GM21423 (cell line): ENCODE measurements at regions not wholly inside any gene's neighbourhood (a gene's known extent, or its start where the extent isn't known, plus 50 kb on each side); places are given as distances from the start of the nearest gene placed in this dataset.

ENCODE experiments used
- ATAC-seq: cut with Tn5 transposase; IDR thresholded peaks from one replicate; pipeline ENCODE4 v1.9.1; 2021; ENCODE audit warnings: mild to moderate bottlenecking, moderate library complexity; ENCODE audit not compliant: unreplicated experiment

DNA sequence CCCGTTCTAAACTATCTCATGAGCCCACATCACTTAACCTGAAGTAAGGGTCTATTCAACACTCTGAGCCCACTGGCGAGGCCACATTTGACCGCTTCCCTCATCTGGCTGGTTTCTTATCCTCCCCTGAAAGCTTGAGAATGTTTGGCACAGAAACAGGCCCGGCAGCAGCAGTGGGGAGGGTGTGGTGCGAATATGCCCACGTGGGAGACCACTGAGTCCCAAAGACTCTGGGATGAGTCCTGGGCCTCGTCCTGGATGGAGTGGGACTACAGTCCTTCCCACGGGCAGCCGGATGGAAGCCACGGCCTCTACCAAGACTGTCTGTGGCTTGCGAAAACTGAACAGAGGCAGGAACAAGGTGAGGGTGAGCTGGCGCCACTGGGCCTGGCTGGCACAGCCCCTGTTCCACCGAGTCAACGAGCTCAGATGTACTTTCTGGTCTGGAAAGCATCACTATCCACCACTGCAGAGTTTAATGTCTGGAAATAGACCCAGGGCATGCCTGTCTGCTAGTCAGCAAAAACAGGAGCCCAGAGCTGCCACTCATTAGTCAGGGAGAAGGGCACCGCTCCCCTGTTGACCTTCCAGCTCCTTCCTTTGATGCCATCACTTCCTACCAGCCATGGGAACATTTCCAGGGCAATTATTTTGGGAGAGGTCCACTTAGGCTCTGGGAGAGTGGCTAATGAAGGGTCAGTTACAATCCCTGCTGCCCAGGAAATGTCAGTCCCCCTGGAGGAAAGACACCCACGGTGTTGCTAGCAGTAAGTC is 386.6 kb downstream of the MATN1 start:
- ATAC-seq: no peak

DNA sequence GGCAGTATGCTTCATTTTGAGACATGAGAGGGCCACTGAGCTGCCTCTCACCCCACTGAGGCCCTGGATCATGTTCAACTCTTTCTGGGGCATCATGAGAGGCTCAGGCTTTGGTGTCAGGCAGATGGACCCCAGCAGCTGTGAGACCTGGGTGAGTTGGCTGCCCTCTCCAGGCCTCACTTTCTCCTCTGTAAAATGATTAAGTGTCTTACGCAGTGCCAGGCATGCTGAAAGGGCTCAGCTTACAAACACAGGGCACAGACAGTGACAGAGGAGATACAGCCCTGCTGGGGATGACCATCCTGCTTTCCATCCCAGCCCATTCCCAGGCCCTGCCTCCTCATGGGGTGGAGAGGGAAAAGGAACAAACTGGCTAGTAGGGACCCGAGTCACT is 387.4 kb downstream of the MATN1 start:
- no peak for ATAC-seq

DNA sequence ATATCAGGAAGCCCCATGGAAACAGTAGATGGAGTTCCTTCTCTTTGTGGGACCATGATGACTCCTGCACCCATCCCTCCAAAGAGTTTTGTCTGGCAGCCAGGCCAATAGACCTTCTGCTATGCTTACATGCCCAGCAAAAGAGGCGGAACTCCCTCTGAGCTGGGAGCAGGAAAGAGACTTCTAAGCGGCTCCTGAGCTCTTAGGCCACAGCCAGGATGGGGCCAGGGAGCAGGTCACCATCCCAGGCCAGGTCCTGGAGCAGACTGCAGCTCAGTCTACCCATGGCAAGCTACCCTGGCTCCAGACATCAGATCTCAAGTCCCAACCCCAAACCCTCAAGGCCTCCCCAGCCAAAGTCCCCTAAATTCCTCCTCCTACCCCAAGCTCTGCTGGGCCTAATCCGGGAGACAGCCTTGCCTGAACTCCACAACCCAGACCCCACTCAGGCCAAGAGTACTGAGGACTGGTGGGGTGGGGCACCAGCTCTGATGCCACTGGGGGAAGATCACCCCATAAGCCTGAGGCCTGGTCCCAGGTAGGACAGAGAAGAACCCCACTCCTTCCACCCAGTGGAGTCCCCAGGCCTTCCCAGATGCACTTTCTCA is 387.9 kb downstream of the MATN1 start:
- ATAC-seq: no peak

DNA sequence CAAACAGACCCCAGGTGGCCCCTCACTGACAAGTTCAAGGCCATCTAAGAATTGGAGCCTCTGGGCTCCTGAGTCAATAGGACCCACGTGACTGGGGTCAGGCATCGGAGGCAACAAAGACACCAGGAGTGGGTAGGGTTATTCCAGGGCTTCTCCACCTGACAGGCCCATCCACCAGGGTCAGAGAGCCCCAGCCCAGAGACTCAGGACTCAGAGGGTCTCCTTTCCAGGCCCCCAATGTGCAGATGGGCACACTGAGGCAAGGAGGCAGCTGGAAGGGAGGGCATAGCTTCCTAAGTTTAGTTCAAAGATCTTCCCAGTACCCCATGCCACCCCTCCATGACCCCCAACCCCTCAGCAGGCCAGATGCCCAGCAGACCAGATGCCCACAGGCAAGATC is 388.6 kb downstream of the MATN1 start:
- ATAC-seq: no peak

DNA sequence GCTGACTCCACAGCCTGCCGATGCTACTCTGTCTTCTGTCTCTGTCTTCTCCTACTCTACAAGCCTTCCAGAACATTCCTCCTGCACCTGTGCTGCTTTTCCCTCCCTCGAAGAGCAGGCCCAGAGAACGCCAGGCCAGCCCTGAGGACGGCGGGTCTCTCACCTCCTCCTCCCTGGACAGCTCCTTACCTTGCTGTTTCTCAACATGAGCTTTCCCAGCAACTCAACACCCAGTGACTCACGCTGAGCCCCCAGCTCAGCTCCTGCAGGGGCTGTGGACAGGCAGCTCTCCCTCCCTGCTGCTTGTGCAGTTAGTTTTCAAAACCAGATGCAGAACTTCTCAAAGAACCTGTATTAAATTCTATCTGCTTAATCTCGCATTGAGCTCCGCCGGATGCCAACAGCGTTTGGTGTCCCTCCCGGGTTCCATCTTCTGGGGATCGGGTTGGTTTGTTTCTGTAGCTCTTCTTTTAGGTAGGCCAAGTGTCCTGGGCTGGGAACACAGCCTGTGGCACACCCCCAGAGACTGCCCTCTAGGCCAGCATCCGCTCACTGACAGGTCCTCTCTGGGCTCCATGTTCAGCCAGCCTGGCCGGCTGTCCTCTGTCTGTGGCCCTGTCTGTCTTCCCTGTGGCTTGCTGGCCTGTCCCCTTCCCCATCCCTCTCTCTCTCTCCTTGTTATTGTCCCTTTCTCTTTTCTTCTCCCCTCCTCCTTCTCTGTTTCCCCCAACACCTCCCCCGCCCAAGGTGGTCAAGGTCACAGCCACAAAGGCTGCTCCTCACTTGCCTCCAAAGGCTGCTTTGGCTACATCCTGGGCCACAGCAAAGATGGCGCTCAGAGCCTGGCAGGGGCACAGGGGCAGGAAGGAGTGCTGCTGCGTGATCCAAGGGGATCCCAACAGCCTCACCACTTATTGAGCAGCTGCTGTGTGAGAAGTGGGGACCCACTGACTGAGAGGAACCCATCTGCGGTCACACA is 391.0 kb downstream of the MATN1 start:
- ATAC-seq: no peak

DNA sequence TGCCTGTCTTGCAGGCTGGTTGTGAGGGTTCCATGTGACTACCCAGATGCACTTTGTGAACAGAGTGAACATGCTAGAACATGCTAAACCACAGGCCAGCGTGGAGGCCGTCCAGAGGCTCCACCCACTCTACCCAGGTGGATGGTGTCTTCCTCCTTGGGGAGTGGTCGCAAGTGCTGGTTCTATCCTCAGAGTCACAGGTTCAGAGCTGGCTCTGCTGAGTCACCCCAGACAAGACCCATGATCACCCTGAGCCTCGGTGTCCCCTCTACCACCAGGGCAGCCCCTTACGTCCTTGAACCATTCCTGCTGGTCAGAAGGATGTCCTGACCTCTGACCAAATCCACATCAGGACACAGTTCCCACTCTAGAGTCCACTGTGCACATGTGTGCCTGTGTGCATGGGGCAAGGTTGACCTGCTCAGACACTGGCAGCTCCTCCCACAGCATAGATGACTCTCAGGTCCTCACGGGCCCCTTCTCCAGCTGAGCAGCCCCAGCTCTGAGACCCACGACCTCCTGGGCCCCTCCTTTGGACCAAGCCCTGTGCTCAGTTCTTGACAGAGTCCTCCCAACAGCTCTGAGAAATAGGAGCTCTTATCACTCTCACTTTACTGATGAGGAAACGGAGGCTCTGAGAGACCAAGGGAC is 391.8 kb downstream of the MATN1 start:
- ATAC-seq: no peak

DNA sequence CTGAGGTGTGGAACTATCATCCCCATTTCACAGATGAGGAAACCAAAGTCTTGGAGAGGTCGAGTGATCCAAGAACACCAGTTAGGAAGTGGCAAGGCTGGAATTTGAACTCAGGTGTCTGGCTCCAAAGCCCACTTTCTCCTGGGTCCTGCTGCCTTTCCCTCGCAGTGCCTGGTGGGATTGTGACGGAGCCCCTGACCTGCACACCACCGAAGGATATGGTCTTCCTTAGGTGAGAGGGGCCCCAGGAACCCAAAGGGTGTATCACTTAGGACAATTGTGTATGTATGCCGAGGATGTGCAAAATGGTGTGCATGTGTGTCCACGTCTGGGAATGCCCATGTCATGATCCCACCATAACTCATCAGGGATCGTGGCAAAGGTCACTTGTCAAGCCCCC is 392.7 kb downstream of the MATN1 start:
- no peak for ATAC-seq

DNA sequence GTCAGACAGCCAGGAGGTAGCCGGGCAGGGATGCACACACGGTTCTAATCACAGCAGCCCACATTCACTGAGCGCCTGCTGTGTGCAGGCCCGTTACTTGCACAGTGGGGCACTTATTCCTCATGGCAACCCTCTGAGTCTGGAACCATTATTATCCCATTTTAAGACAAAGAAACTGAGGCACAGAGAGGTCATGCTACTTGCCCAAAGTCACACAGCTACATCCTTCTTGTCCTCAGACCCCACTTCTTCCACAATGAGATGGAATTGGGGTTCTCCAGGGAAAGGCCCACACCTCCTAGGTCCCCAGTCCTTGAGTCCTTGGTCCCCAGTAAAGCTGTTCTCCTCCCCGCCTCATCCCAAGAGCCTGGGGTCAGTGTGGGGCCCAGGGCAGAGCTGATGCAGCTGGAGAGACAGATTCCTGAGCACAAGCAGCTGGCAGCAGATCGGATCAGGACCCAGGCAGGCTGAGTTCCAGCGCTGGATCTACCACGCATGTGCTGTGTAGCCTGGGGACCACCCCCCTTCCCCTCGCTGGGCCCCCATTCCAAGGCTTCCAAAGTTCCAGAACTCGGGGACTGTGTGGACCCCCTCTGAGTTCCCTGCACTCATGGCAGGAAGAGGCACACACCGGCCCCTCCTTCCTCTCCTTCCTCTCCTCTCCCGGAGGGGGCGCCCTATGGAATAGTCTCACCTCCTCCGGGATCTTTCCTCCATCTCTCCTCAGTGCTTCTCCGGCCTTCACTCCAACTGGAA is 393.4 kb downstream of the MATN1 start:
- no peak for ATAC-seq

DNA sequence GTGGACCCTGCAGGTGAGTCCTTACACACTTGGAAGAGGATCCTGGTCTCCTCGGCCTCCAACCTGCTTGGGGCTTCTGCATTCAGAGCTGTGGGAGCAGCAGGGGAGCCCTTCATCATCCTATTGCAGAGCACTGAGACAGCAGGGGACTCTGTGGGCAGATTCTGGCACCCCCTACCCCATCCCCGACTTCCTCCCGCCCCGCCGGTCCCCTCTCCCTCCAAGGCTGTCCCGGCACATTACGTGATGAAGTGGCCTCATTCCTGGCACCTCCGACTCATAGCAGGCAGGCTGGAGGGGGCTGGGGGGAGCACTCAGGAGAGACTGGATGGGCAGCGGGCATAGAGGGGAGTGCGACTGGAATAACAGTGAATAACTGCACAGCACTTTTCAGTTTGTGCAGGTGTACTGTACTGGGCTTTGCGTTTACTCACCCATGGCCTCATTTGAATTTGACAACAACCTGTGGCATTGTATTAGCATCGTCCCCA is 394.1 kb downstream of the MATN1 start:
- ATAC-seq: no peak

DNA sequence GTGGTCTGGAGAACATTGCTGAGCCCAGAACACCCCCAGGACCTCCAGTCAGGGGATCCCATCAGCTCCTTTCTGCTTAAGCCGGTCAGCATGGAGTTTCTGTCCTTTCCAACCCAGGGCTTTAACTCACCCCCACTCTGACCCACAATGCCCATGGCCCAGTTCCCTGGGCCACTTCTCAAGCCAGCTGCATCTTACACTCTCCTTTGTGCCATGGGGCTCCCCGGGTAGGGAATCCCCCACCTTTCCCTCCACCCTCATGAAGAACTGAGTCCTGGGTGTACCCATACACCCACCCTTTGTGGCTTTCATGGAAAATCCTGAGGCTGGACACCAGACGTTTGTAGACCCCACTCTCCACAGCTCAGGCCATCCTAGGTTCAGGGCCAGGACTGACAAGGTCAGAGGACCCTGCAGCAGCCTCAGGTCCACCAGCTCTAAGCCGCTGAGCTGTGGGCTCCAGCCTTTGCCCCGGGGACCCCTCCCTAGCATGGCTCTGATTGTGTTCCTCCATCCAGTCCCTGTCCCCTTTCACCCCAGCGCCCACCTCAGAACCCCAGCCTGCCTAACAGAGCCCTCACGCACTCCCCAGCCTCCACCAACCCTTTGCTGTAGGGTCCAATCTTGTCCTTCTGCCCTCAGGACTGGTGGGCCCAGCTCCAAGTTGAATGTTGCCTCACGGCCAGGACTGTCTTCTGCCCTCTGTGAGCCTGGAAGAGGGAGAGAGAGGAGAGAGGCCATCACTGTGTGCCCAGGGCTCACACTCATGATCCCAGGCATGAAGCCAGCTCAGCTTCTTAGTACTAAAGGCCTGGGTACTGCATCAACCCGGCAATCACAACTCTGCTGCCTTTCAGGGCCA is 394.8 kb downstream of the MATN1 start:
- ATAC-seq: no peak

DNA sequence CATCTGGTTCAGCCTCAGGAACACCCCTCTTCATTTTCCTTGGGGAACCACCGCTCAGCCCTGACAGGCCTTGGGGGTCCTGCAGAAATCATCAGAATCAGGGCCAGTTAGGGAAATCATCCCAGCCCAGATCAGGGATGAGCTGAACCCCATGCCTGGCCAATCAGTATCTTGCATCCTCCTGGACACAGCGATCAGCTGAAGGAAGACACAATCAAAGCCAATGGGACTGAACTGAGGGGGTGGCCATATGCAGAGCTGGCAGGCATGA is 395.4 kb downstream of the MATN1 start:
- ATAC-seq: no peak

DNA sequence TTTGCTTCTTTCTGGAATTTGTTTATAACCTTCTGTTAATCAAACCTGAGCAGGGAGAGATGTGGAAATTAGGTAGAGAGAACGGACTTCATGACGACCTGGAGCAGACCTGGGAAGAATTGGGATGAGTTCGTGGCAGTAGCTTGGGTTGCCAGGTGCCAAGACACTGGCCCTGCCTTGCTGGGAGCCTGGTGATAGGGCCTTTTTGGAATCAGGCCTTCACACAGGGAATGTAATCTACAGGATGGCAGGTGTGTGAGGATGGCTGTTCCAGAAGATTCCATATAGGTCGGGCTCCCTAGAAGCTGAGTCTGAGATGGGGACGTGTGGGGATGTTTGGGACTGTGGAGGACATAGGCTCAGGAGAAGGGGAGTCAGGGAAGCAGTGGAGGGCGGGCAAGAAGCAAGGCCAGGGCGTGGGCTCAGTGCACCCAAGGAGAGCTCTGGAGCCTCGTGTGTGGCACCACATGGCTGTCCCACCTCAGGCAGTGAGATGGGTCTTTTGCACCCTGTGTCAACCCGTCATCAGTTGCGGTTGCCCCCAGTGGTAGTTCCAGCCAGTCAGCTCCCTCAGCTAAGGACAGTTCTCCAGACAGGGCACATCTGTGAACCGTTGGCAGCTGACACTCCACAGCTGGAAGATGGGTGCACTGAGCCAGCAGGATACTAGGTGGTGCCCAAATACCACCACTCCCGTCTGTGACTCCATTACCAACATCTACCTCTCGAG is 395.9 kb downstream of the MATN1 start:
- no peak for ATAC-seq

DNA sequence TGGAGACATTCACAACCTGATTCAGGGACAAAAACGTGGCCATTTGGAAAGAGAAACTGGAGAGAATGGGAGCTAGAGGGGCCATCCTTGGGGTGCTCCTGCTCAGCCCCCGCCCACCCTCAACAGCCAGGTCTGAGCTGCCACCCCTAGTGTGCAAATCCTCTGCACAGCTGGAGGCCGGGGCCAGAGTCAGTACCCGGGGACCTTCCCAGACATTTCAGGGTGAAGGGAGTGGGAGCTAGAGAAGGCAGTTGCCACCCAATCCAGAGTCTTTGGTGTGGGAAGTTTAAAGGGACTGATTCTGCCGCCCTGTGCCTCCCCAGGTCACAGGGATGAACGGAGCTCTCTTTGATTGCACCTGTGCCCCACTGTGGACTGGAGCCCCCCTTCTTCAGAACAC is 397.4 kb downstream of the MATN1 start:
- no peak for ATAC-seq

DNA sequence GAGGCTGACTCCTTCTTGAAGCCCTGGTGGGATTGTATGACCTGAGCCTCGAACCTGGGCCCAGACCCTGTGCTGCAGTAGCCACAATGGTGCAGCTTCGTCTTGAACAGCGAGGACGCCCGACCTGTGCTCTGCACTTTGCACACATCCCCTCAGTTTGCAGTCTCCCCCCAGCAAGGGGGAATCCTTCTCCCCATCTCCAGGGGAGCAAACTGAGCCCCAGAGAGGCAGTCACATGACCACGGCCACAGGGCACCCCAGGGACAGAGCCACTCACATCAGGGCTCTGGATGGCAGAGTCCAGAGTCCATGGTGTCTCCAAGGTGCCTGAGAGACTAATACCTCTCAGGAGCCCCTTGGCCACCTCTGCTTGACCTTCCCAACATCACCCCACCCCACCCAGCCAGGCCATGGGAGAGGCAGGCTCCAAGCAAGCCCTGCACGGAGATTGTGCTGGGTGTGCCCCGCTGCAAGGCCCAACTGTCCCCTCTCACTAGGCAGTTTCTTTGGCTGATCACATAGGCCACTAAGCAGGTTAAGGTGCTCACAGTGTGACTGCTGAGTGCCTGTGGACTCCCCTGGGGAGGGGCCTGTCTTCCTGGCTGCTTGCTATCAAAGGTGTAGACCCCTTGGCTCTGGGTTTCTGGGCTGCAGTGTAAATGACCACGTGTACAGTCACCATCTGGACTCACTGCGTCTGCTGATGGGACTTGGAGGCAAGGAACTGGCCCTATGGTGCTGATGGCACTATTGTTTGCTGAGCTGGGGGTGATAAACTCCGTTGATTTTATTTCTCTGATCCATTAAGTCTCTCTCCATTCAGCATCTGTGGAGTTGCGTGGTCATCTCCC is 398.1 kb downstream of the MATN1 start:
- ATAC-seq: no peak

DNA sequence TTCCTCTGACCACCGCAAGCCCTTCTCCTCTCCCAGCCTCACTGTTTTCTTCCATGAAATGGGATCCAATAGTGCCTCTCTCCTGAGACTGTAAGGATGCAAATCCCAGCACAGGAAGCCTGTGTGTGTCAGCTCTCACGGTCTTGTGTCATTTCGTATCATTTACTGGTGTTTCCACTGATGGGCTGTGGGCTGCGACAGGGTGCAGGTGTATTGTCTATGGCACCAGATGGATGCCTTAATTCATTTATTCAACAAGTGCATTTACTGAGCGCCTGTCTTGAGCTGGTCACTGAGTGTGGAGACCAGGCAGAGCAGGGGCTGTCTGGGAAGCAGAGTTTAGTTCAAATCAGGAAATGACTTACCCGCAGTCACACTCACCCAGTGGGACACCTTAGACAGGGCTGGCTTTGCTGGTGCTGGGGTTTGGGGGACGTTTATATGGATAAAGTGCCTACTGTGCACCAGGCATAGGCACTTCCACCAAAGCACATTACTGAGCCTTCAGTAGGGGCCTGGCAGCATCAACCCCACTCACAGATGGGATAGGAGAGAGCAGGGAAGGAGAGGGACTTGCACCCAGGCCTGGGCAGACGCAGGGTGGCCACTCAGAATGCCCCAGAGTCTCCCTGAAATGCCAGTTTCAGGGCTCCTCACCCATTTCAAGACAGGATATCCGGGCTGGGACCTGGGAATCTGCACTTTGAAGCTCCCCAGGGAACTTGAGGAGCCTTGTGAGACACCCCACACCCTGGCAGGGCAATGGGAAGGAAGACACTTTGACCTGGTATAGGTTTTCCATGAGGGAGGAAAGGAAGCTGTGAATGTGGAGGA is 398.9 kb downstream of the MATN1 start:
- ATAC-seq: no peak

DNA sequence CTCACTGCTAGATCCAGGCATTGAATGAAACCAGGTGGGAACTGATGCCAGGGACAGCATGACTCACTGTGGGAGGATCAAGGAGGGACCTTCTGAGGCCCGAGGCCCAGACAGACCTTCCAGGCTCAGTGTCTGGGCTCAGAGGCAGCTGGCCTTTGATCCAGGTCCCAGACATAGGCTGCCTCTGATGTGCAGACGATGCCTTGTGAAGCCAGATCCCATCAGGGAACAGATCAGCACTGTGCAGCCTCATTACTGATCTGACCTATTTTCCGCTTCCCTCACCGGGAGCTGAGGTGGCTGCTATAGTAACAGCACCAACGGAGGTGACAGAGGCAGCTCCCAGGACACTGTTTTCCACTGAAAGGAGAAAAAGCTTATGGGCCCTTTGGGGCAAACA is 399.5 kb downstream of the MATN1 start:
- ATAC-seq: no peak

DNA sequence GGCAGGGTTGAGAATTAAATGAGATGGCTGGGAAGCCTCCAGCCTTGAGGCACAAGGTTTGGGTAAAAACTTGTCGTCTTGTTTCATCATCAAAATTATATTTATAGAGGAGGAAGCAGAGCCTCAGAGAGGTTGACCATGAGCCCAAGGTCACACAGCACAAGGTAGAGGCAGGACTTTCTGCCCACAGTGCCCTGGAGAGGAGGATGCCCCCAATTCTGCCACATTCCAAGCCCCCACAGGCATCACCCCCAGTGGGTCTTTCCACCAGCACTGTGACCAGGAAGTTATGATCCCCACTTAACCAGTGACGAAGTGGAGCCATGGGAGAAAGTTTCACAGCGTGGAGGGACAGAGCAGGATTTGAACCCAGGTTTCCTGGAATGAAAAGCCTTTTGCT is 400.0 kb downstream of the MATN1 start:
- ATAC-seq: no peak
